ENCODE measurements at regions not wholly inside any gene's neighbourhood (a gene's known extent, or its start where the extent isn't known, plus 50 kb on each side); places are given as distances from the start of the nearest gene placed in this dataset.
"Not testable (repeated sequence)": the region's sequence is repeated elsewhere in the genome, so short reads cannot be mapped to it uniquely, and the experiment has no call there.

- no peak for DNase-seq (ENCODE audit: low spot score)
Measured at GRCh38 chr10:34908481-34908880, 93.4 kb upstream of the PARD3 start.

GRCh38 chr10:34907743-34908430 is 92.8 kb upstream of the PARD3 start:
- no peak for DNase-seq (ENCODE audit: low spot score)

GRCh38 chr10:34906067-34906965 is 91.2 kb upstream of the PARD3 start:
- no peak for DNase-seq (ENCODE audit: low spot score)

- DNase-seq (ENCODE audit: low spot score) = no peak
Measured at GRCh38 chr10:34905200-34905927, 90.3 kb upstream of the PARD3 start.

GRCh38 chr10:34904191-34904590 is 89.1 kb upstream of the PARD3 start:
- DNase-seq (ENCODE audit: low spot score) = peak; percentile 13

GRCh38 chr10:34899161-34899560 is 84.1 kb upstream of the PARD3 start:
- DNase-seq (ENCODE audit: low spot score) = no peak

GRCh38 chr10:34895977-34896376 is 80.9 kb upstream of the PARD3 start:
- no peak for DNase-seq (ENCODE audit: low spot score)

GRCh38 chr10:34895046-34895445 is 80.0 kb upstream of the PARD3 start:
- not testable (repeated sequence) for DNase-seq (ENCODE audit: low spot score)

GRCh38 chr10:34892521-34892920 is 77.4 kb upstream of the PARD3 start:
- DNase-seq (ENCODE audit: low spot score) = not testable (repeated sequence)

- DNase-seq (ENCODE audit: low spot score) = no peak
Measured at GRCh38 chr10:34890939-34891338, 75.8 kb upstream of the PARD3 start.

GRCh38 chr10:34889004-34889869 is 74.1 kb upstream of the PARD3 start:
- no peak for DNase-seq (ENCODE audit: low spot score)

GRCh38 chr10:34886906-34887642 is 72.0 kb upstream of the PARD3 start:
- DNase-seq (ENCODE audit: low spot score) = no peak

- no peak for DNase-seq (ENCODE audit: low spot score)
Measured at GRCh38 chr10:34885898-34886297, 70.8 kb upstream of the PARD3 start.

GRCh38 chr10:34885011-34885410 is 69.9 kb upstream of the PARD3 start:
- DNase-seq (ENCODE audit: low spot score) = no peak

GRCh38 chr10:34884272-34884952 is 69.3 kb upstream of the PARD3 start:
- DNase-seq (ENCODE audit: low spot score) = no peak

GRCh38 chr10:34880817-34881216 is 65.7 kb upstream of the PARD3 start:
- no peak for DNase-seq (ENCODE audit: low spot score)

GRCh38 chr10:34878651-34879050 is 63.6 kb upstream of the PARD3 start:
- not testable (repeated sequence) for DNase-seq (ENCODE audit: low spot score)

- no peak for DNase-seq (ENCODE audit: low spot score)
Measured at GRCh38 chr10:34875061-34875460, 60.0 kb upstream of the PARD3 start.

- no peak for DNase-seq (ENCODE audit: low spot score)
Measured at GRCh38 chr10:34872820-34873219, 57.7 kb upstream of the PARD3 start.

GRCh38 chr10:34869135-34869836 is 54.2 kb upstream of the PARD3 start:
- DNase-seq (ENCODE audit: low spot score) = no peak

All from SW480 (cell line).